Neural cell (in vitro differentiated cells): ENCODE measurements at regions not wholly inside any gene's neighbourhood (a gene's known extent, or its start where the extent isn't known, plus 50 kb on each side); places are given as distances from the start of the nearest gene placed in this dataset.

Experiments
- EP300 ChIP-seq: fragments of 450-650 bp; conservative IDR thresholded peaks from 2 replicates; pipeline ENCODE4 v1.6.1; 2014; ENCODE audit warnings: antibody characterized with exemption, mild to moderate bottlenecking, moderate library complexity; ENCODE audit not compliant: poor library complexity, severe bottlenecking
- EZH2 ChIP-seq: fragments of 200-600, 300-800 bp; shearing (Covaris generic), sonication (generic); IDR thresholded peaks from 2 replicates; pipeline ENCODE4 v1.6.1; 2014; ENCODE audit warnings: antibody characterized with exemption, low read length, borderline replicate concordance, mild to moderate bottlenecking; ENCODE audit not compliant: insufficient read depth, poor library complexity, severe bottlenecking
- POLR2AphosphoS5 ChIP-seq: IDR thresholded peaks from 2 replicates; pipeline ENCODE4 v1.6.1; 2012
- RAD21 ChIP-seq: fragments of 450-650 bp; conservative IDR thresholded peaks from 2 replicates; pipeline ENCODE4 v1.6.1; 2014; ENCODE audit warnings: antibody characterized with exemption, mild to moderate bottlenecking, moderate library complexity
- SMC3 ChIP-seq: fragments of 450-650 bp; conservative IDR thresholded peaks from 2 replicates; pipeline ENCODE4 v1.6.1; 2014; ENCODE audit warnings: antibody characterized with exemption, mild to moderate bottlenecking, moderate library complexity; ENCODE audit not compliant: poor library complexity
- TAF1 ChIP-seq: IDR thresholded peaks from 2 replicates; pipeline ENCODE4 v1.6.1; 2012; ENCODE audit warnings: low read depth
- TF ChIP-seq, protein P1 (sequence below): fragments of 450-650 bp; IDR thresholded peaks from 2 replicates; pipeline ENCODE4 v1.5.1; 2014; ENCODE audit warnings: antibody characterized with exemption, mild to moderate bottlenecking, moderate library complexity; ENCODE audit not compliant: poor library complexity, severe bottlenecking
- TF ChIP-seq, protein P2 (sequence below): IDR thresholded peaks from 2 replicates; pipeline ENCODE4 v1.6.1; 2012; ENCODE audit warnings: borderline replicate concordance

DNA sequence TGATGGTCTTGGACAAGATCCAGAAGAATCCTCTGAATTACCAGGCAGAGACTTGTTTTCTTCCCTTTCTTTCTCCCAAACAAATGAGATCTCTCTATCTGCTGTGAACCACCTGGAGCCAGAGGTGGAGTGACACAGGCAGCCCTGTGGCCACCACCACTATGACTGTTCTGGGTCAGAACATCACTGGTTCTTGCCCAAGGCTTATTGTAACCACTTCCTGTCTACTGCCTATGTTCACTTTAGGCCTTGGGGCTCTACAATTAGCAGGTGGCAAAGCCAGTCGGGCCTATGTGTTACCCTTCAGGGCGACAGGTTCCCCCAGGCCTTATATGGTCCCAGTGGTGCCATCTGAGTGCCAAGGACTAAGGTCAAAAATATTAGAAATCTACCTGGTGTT is 161.2 kb downstream of the GLUD2 start:
- TF ChIP-seq EP300 (no peak), POLR2AphosphoS5 (no peak), TAF1 (no peak), EZH2 (no peak), SMC3 (no peak), RAD21 (no peak)
- TF ChIP-seq, protein P1, sequence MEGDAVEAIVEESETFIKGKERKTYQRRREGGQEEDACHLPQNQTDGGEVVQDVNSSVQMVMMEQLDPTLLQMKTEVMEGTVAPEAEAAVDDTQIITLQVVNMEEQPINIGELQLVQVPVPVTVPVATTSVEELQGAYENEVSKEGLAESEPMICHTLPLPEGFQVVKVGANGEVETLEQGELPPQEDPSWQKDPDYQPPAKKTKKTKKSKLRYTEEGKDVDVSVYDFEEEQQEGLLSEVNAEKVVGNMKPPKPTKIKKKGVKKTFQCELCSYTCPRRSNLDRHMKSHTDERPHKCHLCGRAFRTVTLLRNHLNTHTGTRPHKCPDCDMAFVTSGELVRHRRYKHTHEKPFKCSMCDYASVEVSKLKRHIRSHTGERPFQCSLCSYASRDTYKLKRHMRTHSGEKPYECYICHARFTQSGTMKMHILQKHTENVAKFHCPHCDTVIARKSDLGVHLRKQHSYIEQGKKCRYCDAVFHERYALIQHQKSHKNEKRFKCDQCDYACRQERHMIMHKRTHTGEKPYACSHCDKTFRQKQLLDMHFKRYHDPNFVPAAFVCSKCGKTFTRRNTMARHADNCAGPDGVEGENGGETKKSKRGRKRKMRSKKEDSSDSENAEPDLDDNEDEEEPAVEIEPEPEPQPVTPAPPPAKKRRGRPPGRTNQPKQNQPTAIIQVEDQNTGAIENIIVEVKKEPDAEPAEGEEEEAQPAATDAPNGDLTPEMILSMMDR, result no peak
- TF ChIP-seq, protein P2, sequence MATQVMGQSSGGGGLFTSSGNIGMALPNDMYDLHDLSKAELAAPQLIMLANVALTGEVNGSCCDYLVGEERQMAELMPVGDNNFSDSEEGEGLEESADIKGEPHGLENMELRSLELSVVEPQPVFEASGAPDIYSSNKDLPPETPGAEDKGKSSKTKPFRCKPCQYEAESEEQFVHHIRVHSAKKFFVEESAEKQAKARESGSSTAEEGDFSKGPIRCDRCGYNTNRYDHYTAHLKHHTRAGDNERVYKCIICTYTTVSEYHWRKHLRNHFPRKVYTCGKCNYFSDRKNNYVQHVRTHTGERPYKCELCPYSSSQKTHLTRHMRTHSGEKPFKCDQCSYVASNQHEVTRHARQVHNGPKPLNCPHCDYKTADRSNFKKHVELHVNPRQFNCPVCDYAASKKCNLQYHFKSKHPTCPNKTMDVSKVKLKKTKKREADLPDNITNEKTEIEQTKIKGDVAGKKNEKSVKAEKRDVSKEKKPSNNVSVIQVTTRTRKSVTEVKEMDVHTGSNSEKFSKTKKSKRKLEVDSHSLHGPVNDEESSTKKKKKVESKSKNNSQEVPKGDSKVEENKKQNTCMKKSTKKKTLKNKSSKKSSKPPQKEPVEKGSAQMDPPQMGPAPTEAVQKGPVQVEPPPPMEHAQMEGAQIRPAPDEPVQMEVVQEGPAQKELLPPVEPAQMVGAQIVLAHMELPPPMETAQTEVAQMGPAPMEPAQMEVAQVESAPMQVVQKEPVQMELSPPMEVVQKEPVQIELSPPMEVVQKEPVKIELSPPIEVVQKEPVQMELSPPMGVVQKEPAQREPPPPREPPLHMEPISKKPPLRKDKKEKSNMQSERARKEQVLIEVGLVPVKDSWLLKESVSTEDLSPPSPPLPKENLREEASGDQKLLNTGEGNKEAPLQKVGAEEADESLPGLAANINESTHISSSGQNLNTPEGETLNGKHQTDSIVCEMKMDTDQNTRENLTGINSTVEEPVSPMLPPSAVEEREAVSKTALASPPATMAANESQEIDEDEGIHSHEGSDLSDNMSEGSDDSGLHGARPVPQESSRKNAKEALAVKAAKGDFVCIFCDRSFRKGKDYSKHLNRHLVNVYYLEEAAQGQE, result no peak
